ENCODE measurements at regions not wholly inside any gene's neighbourhood (a gene's known extent, or its start where the extent isn't known, plus 50 kb on each side); places are given as distances from the start of the nearest gene placed in this dataset.

GRCh38 chr7:136173874-136174273 lies 196.7 kb upstream of the MTPN start:
- no peak for DNase-seq
- Histone ChIP-seq H3K27me3 (no peaks in the 10 kb centered on the region), H3K4me1 (peaks cover 0 to 5% (median 0%) of the 10 kb centered on the region in 9 donors), H3K27ac (no peak overlapping the region), H3K36me3 (no peaks in the 10 kb centered on the region), H3K9me3 (no peaks in the 10 kb centered on the region), H3K4me3 (no peak overlapping the region)
- intact Hi-C loops (cut with DNase I), result no loop called here
- no peak for TF ChIP-seq CTCF (IDR thresholded peaks at IDR 0.05)
- no peak for ATAC-seq
- WGBS, 2 donors, result 49 to 59% methylated on average over 5 of the region's 5 CpGs

- ATAC-seq (no peak), DNase-seq (no peak)
- H3K27me3 ChIP-seq, result no peaks in the 10 kb centered on the region
- H3K27ac ChIP-seq, result no peak overlapping the region
- peaks cover 0 to 6% (median 0%) of the 10 kb centered on the region in 9 donors for H3K4me1 ChIP-seq
- intact Hi-C loops (cut with DNase I), result no loop called here
- no peaks in the 10 kb centered on the region for H3K36me3 ChIP-seq
- no peak overlapping the region for H3K4me3 ChIP-seq
- no peaks in the 10 kb centered on the region for H3K9me3 ChIP-seq
- no peak for TF ChIP-seq CTCF (IDR thresholded peaks at IDR 0.05)
Observed at GRCh38 chr7:136171233-136171632, 194.1 kb upstream of the MTPN start.

GRCh38 chr7:136168821-136169220 lies 191.7 kb upstream of the MTPN start:
- no peaks in the 10 kb centered on the region for H3K9me3 ChIP-seq
- DNase-seq, result no peak
- no peak for ATAC-seq
- no peaks in the 10 kb centered on the region for H3K27me3 ChIP-seq
- H3K27ac ChIP-seq, result no peak overlapping the region
- intact Hi-C loops (cut with DNase I), result no loop called here
- no peak for TF ChIP-seq CTCF (IDR thresholded peaks at IDR 0.05)
- H3K4me1 ChIP-seq, result peaks cover 0 to 6% (median 0%) of the 10 kb centered on the region in 9 donors
- H3K4me3 ChIP-seq, result no peak overlapping the region
- 67 to 78% methylated on average over 2 of the region's 2 CpGs for WGBS, 2 donors
- no peaks in the 10 kb centered on the region for H3K36me3 ChIP-seq

- intact Hi-C loops (cut with DNase I), result no loop called here
- no peak for ATAC-seq
- Histone ChIP-seq H3K4me1 (peaks cover 0 to 6% (median 0%) of the 10 kb centered on the region in 9 donors), H3K9me3 (no peaks in the 10 kb centered on the region), H3K27me3 (no peaks in the 10 kb centered on the region), H3K27ac (no peak overlapping the region), H3K36me3 (no peaks in the 10 kb centered on the region), H3K4me3 (no peak overlapping the region)
- 33 to 37% methylated on average over 4 of the region's 4 CpGs for WGBS, 2 donors
- TF ChIP-seq CTCF (IDR thresholded peaks at IDR 0.05), result no peak
- no peak for DNase-seq
Observed at GRCh38 chr7:136167991-136168390, 190.8 kb upstream of the MTPN start.

- no peak for TF ChIP-seq CTCF (IDR thresholded peaks at IDR 0.05)
- H3K4me1 ChIP-seq, result peaks cover 0 to 6% (median 0%) of the 10 kb centered on the region in 9 donors
- intact Hi-C loops (cut with DNase I), result no loop called here
- H3K9me3 ChIP-seq, result no peaks in the 10 kb centered on the region
- no peaks in the 10 kb centered on the region for H3K36me3 ChIP-seq
- ATAC-seq (no peak), DNase-seq (no peak)
- H3K27me3 ChIP-seq, result no peaks in the 10 kb centered on the region
- no peak overlapping the region for H3K27ac ChIP-seq
- H3K4me3 ChIP-seq, result no peak overlapping the region
- 74 to 93% methylated on average over 1 of the region's 1 CpG for WGBS, 2 donors
Observed at GRCh38 chr7:136166521-136166920, 189.4 kb upstream of the MTPN start.
